ENCODE measurements at regions not wholly inside any gene's neighbourhood (a gene's known extent, or its start where the extent isn't known, plus 50 kb on each side); places are given as distances from the start of the nearest gene placed in this dataset.

GRCh38 chr7:132024290-132024689, 467.9 kb upstream of the PODXL start:
- TF ChIP-seq CTCF (conservative IDR thresholded peaks at IDR 0.05; ENCODE audit: low read depth, low read length): no peak
- TF ChIP-seq EZH2 (IDR thresholded peaks at IDR 0.05; ENCODE audit: low read length, unreplicated experiment): no peak
